IPS-11a (cell line): ENCODE measurements at regions not wholly inside any gene's neighbourhood (a gene's known extent, or its start where the extent isn't known, plus 50 kb on each side); places are given as distances from the start of the nearest gene placed in this dataset.

Experiments
- H3K4me3 ChIP-seq: one replicate; pipeline ENCODE4 v1.5.1; 2013; ENCODE audit warnings: low read depth, low read length, control low read depth

- no peak overlapping the region for H3K4me3 ChIP-seq
Observed at GRCh38 chrX:9189286-9189685, 155.4 kb upstream of the FAM9B start.

- no peak overlapping the region for H3K4me3 ChIP-seq
Observed at GRCh38 chrX:9191392-9191791, 157.5 kb upstream of the FAM9B start.

- no peak overlapping the region for H3K4me3 ChIP-seq
Observed at GRCh38 chrX:9195199-9195880, 161.4 kb upstream of the FAM9B start.

GRCh38 chrX:9196961-9197640 lies 163.2 kb upstream of the FAM9B start:
- H3K4me3 ChIP-seq = no peak overlapping the region

GRCh38 chrX:9204560-9204959 lies 170.6 kb upstream of the FAM9B start:
- H3K4me3 ChIP-seq = no peak overlapping the region

GRCh38 chrX:9205599-9206223 lies 171.8 kb upstream of the FAM9B start:
- no peak overlapping the region for H3K4me3 ChIP-seq

- no peak overlapping the region for H3K4me3 ChIP-seq
Observed at GRCh38 chrX:9207142-9207541, 173.2 kb upstream of the FAM9B start.

GRCh38 chrX:9211269-9211668 lies 177.3 kb upstream of the FAM9B start:
- H3K4me3 ChIP-seq = no peak overlapping the region

GRCh38 chrX:9221781-9222180 lies 187.9 kb upstream of the FAM9B start:
- H3K4me3 ChIP-seq = no peak overlapping the region

- no peak overlapping the region for H3K4me3 ChIP-seq
Observed at GRCh38 chrX:9222299-9222698, 188.4 kb upstream of the FAM9B start.

GRCh38 chrX:9227276-9227675 lies 193.3 kb upstream of the FAM9B start:
- H3K4me3 ChIP-seq = no peak overlapping the region

- H3K4me3 ChIP-seq = no peak overlapping the region
Observed at GRCh38 chrX:9231491-9231890, 197.6 kb upstream of the FAM9B start.

GRCh38 chrX:9233141-9233540 lies 199.2 kb upstream of the FAM9B start:
- no peak overlapping the region for H3K4me3 ChIP-seq

- no peak overlapping the region for H3K4me3 ChIP-seq
Observed at GRCh38 chrX:9234315-9234714, 200.4 kb upstream of the FAM9B start.

- no peak overlapping the region for H3K4me3 ChIP-seq
Observed at GRCh38 chrX:9235722-9236121, 201.8 kb upstream of the FAM9B start.

- no peak overlapping the region for H3K4me3 ChIP-seq
Observed at GRCh38 chrX:9240956-9241355, 207.0 kb upstream of the FAM9B start.

GRCh38 chrX:9241427-9241826 lies 207.5 kb upstream of the FAM9B start:
- no peak overlapping the region for H3K4me3 ChIP-seq

- no peak overlapping the region for H3K4me3 ChIP-seq
Observed at GRCh38 chrX:9249051-9249846, 215.3 kb upstream of the FAM9B start.

GRCh38 chrX:9252182-9252581 lies 212.7 kb upstream of the TBL1X start:
- no peak overlapping the region for H3K4me3 ChIP-seq

- no peak overlapping the region for H3K4me3 ChIP-seq
Observed at GRCh38 chrX:9253211-9253610, 211.6 kb upstream of the TBL1X start.

- H3K4me3 ChIP-seq = no peak overlapping the region
Observed at GRCh38 chrX:9257718-9258420, 207.0 kb upstream of the TBL1X start.
